Muscle of leg (tissue), 3 donors: ENCODE measurements at regions not wholly inside any gene's neighbourhood (a gene's known extent, or its start where the extent isn't known, plus 50 kb on each side); places are given as distances from the start of the nearest gene placed in this dataset.

ENCODE experiments used
- DNase-seq: peaks from one replicate; pipeline ENCODE4 v3.0.0; 2013
- H3K27ac ChIP-seq: one replicate; pipeline ENCODE4 v1.5.1; 2013; ENCODE audit warnings: mild to moderate bottlenecking, low read length, control low read depth
- H3K27me3 ChIP-seq: one replicate; pipeline ENCODE4 v1.6.1; 2013; ENCODE audit warnings: low read length; ENCODE audit not compliant: control insufficient read depth, insufficient read depth
- H3K36me3 ChIP-seq: one replicate; pipeline ENCODE4 v1.6.1; 2013; ENCODE audit warnings: low read length; ENCODE audit not compliant: control insufficient read depth, insufficient read depth
- H3K4me1 ChIP-seq: one replicate; pipeline ENCODE4 v1.6.1; 2013; ENCODE audit warnings: low read length; ENCODE audit not compliant: control insufficient read depth, insufficient read depth
- H3K4me3 ChIP-seq: one replicate; pipeline ENCODE4 v1.5.1; 2013; ENCODE audit warnings: low read length, control low read depth
- H3K9me3 ChIP-seq: replicated peaks from 2 replicates; pipeline ENCODE4 v1.6.1; 2013; ENCODE audit warnings: low read depth, low read length; ENCODE audit not compliant: control insufficient read depth
- WGBS: methylation state at CpG from one replicate; pipeline ENCODE4 v1.1.5; 2013; ENCODE audit warnings: missing lambda C conversion rate; ENCODE audit not compliant: insufficient coverage; 5-methylcytosine and 5-hydroxymethylcytosine counted together

DNA sequence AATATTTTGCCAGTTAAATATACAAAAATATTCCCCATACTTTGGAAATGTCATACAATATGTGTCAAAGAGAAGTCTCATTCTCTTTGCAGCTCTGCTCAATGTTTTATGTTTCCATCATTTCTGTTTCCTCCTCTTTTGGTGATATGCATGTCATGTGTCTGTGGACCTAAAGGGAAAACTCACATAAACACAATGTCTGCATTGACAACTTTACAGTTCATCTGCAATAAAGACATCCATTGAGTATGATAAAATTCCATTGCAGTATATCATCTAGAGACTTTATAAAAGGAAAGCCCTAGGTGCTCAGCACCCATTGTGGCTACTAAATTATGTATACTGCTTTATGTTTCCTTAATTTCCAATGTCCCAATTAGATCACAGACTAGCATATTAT is 461.3 kb upstream of the FAT3 start:
- Histone ChIP-seq H3K27me3 (no peaks in the 10 kb centered on the region), H3K4me3 (no peak overlapping the region), H3K4me1 (no peaks in the 10 kb centered on the region), H3K9me3 (no peaks in the 10 kb centered on the region), H3K36me3 (no peaks in the 10 kb centered on the region), H3K27ac (no peak overlapping the region)
- no peak for DNase-seq

DNA sequence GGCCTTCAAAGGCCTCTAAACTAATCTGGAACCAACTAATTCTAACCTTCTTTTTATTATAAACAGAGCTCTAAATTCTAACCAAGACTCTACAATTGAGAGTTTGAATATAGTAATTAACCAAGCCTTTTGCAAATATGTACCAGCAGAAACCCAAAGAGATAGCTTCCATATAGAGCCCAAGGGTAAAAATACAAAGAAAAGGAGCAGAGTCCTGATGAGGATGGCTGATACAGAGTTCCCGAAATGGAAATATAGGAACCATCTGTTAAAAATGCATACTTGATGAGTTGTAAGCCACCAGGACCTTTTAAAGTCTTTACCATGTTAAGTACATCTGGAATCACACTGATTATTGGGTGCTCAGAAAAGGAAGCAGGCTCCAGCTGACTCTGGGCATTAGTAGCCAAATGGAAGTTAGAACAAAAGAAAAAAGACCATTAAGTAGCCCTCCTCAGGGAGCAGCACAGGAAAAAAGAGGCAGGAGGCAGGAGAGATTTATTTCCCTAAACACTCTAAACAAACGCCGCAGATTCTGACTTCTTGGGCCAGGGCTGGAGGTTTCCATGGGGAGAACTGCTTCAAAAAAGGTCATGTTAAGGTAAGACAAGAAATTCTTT is 463.1 kb upstream of the FAT3 start:
- Histone ChIP-seq H3K9me3 (no peaks in the 10 kb centered on the region), H3K27ac (no peak overlapping the region), H3K4me1 (no peaks in the 10 kb centered on the region), H3K4me3 (no peak overlapping the region), H3K36me3 (no peaks in the 10 kb centered on the region), H3K27me3 (no peaks in the 10 kb centered on the region)
- DNase-seq, result peak; percentile 80
- WGBS, result no CpG with 5 or more reads among the region's 3 CpGs

DNA sequence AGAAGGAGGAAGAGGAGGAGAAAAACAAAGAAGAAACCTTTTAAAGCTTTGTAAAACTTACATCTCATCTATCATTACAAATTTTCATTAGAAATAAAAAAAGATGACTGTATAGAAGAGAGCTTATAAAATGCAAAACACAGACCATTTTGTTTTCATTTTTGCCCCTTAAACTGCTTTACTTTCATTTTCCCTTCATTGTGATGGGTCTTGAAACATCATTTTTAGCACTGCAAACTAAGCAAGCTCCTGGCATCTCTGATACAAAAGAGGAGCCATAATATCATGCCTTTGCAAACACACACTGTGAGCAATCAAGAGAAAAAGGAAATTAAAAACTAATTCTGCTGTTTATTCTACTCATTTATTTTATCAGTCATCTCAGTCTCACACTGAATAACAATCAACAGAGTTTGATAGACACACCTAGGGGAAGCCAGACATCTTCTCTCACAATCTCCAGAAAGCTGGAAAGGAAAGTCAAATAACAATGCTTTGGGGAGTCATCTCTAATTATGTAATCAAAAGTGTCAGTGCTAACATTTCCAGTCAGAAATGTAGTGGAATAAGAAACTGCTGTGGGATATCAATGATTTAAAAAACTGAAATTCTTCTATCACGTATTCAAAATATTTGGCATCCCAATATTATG is 467.7 kb upstream of the FAT3 start:
- WGBS, result no CpG with 5 or more reads among the region's 1 CpG
- Histone ChIP-seq H3K27ac (no peak overlapping the region), H3K27me3 (no peaks in the 10 kb centered on the region), H3K4me1 (no peaks in the 10 kb centered on the region), H3K9me3 (no peaks in the 10 kb centered on the region), H3K4me3 (no peak overlapping the region), H3K36me3 (no peaks in the 10 kb centered on the region)
- DNase-seq, result no peak

DNA sequence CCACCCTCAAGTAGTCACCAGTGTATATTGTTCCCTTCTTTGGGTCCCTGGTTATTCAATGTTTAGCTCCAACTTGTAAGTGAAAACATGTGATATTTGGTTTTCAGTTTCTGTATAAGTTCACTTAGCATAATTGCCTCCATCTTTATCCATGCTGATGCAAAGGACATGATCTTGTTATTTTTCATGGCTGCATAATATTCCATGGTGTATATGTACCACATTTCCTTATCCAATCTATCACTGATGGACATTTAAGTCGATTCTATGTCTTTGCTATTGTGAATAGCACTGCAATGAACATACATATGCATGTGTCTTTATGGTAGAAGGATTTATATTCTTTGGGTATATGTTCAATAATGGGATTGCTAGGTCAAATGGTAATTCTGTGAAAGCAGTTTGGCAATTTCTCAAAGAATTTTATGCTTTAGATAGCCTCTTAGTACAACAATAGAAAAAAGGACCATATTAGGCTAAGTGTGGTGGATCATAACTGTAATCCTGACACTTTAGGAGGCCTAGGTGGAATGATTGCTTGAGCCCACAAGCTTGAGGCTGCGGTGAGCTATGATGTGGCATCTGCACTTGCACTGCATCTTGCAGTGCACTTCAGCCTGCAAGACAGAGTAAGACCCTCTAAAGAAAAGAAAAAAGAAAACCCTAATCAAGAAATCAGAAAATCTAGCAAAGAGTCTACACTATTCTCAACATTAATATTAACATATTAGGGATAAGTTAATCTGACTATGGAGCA is 468.5 kb upstream of the FAT3 start:
- Histone ChIP-seq H3K4me3 (no peak overlapping the region), H3K9me3 (no peaks in the 10 kb centered on the region), H3K27ac (no peak overlapping the region), H3K4me1 (no peaks in the 10 kb centered on the region), H3K27me3 (no peaks in the 10 kb centered on the region), H3K36me3 (no peaks in the 10 kb centered on the region)
- DNase-seq, result no peak
- no CpG with 5 or more reads among the region's 2 CpGs for WGBS

DNA sequence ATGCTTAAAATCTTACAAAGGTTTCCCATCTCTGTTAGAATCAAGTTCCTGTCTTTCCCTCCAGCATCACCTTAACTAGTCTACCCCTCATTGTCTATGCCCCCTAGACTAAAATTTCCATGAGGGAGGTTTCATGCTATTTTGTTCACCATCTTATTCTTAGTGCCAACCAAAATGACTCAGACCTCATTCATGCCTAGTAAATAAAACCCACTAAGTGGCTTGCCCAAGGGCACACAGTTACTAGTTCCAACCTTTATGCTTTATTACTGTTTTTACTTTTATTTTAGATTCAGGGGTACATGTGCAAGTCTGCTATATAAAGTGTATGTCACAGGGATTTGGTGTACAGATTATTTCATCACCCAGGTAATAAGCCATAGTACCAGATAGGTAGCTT is 469.1 kb upstream of the FAT3 start:
- Histone ChIP-seq H3K27ac (no peak overlapping the region), H3K27me3 (no peaks in the 10 kb centered on the region), H3K4me3 (no peak overlapping the region)

DNA sequence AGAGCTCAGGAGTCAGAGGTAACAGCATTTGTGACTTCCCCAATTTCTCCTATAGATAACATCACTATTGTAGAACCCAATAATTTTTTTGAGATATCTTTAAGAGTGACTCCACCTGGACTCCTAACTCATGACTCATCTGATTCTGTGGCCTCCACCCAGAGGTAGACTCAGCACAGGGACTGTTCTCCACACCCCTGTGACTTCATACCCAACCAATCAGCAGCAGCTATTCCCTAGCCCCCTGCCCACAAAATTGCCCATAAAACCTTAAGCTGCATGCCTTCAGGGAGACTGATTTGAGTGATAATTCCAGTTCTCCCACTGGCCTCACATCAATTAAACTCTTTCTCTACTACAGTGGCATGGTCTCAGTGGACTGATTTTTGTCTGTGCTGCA is 475.4 kb upstream of the FAT3 start:
- Histone ChIP-seq H3K27ac (no peak overlapping the region), H3K4me3 (no peak overlapping the region), H3K4me1 (no peaks in the 10 kb centered on the region), H3K9me3 (no peaks in the 10 kb centered on the region), H3K36me3 (no peaks in the 10 kb centered on the region), H3K27me3 (no peaks in the 10 kb centered on the region)
- no peak for DNase-seq

More for the DNA sequence above, 469.1 kb upstream of the FAT3 start:
- Histone ChIP-seq H3K36me3 (no peaks in the 10 kb centered on the region), H3K4me1 (no peaks in the 10 kb centered on the region), H3K9me3 (no peaks in the 10 kb centered on the region)
- DNase-seq, result no peak

DNA sequence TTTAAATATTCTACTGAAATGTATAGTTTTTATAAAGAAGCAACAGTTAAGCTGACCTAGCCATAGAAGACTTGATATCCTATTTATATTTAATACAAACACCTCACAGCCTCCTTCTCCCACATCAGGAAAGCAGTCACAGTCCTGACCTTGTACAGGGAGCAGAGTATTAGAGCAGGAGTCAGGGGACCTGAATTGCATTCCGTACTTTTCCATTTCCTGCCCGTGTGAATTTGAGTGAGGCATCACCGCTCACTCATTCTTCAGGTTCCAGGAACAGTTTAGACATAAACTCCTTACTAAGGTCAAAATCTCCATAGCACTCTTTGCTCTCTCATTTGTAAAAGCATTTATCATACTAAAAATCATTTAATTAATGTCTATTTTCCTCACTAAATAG is 482.5 kb upstream of the FAT3 start:
- Histone ChIP-seq H3K4me3 (no peak overlapping the region), H3K36me3 (no peaks in the 10 kb centered on the region), H3K27me3 (no peaks in the 10 kb centered on the region), H3K27ac (no peak overlapping the region), H3K9me3 (no peaks in the 10 kb centered on the region), H3K4me1 (no peaks in the 10 kb centered on the region)
- 50% methylated on average over 3 of the region's 3 CpGs for WGBS
- no peak for DNase-seq

DNA sequence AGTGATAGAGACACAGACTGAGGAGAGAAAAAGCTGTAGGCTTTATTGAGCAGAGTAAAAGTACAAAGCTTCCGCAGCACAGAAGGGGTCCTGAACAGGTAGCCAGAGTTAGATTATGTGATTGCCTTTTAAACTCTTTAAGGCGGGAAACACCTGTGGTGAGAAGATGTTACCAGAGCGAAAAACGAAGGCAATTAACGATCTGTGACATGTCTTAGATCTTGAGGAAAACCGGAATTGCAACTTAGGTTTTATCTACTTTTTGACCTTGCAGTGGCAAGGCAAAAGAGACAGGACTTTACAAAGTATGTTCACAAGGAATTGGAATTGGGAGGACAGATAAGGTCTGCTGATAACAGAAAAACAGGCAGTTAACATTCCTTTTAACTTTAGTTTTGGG is 493.6 kb upstream of the FAT3 start:
- no peak overlapping the region for H3K4me3 ChIP-seq
- 57% methylated on average over 6 of the region's 6 CpGs for WGBS
- no peak overlapping the region for H3K27ac ChIP-seq
- no peaks in the 10 kb centered on the region for H3K9me3 ChIP-seq
- no peaks in the 10 kb centered on the region for H3K27me3 ChIP-seq
- H3K4me1 ChIP-seq, result no peaks in the 10 kb centered on the region
- no peaks in the 10 kb centered on the region for H3K36me3 ChIP-seq
- DNase-seq, result no peak

DNA sequence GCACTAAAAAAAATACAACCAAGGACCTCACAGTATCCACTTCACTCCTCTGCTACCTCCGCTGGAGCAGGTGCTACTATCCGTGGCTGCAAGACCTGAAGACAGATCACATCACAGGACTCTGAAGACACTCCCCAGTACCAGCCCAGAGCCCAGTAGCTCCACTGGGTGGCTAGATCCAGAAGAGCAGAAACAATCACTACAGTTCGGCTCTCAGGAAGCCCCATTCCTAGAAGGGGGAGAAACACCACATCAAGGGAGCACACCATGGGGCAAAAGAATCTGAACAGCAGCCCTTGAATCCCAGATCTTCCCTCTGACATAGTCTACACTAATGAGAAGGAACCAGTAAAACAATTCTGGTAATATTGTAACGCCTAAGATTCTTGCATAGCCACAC is 494.0 kb upstream of the FAT3 start:
- Histone ChIP-seq H3K27ac (no peak overlapping the region), H3K9me3 (no peaks in the 10 kb centered on the region), H3K4me1 (no peaks in the 10 kb centered on the region), H3K4me3 (no peak overlapping the region), H3K27me3 (no peaks in the 10 kb centered on the region), H3K36me3 (no peaks in the 10 kb centered on the region)
- no peak for DNase-seq
- WGBS, result 84% methylated on average over 2 of the region's 4 CpGs

DNA sequence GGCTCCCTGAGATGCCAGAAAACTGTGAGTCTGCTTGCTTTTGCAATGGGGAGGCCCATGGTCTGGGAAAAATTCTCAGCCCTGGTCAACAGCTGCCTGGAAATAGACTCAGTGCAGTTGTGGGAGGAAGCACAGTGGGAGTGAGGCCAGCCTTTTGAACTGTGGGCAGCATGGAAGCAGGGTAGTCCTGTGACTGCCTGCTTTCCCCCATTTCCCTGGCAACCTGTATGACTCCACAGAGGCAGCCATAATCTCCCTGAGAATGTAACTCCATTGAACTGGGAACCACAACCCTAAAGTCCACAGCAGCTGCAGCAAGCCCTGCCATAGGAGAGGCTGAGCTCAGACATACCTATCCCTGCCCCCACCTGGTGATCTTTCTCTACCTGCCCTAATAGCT is 494.6 kb upstream of the FAT3 start:
- H3K4me3 ChIP-seq, result no peak overlapping the region
- no peak for DNase-seq

More for the DNA sequence above, 494.6 kb upstream of the FAT3 start:
- Histone ChIP-seq H3K27ac (no peak overlapping the region), H3K9me3 (no peaks in the 10 kb centered on the region), H3K4me1 (no peaks in the 10 kb centered on the region), H3K27me3 (no peaks in the 10 kb centered on the region), H3K36me3 (no peaks in the 10 kb centered on the region)
